ENCODE measurements at regions not wholly inside any gene's neighbourhood (a gene's known extent, or its start where the extent isn't known, plus 50 kb on each side); places are given as distances from the start of the nearest gene placed in this dataset.

DNA sequence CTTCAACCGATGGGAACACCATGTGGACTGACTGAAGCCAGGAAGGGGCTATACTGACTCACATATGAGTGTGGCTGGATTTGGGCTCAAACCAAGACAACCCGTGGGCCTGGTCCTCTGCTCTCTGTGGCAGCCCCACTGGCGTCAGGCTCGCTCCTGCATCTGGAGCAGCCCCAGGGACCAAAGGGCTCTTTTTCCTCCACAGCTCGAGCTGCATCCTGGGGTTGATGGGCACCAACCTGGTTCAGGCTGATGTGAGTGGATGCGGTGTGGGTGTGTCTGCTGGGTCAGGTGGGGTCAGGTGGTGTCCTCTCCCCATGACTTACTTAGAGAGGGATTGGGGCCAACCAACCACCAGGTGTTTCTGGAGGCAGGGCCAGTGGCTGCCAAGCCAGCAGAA, 303.0 kb upstream of the AJAP1 start:
- Histone ChIP-seq H3K36me3 (no peaks in the 10 kb centered on the region), H3K27me3 (peaks cover 0 to 12% (median 0%) of the 10 kb centered on the region in 4 donors), H3K4me1 (no peaks in the 10 kb centered on the region), H3K4me3 (no peak overlapping the region), H3K27ac (replicated peaks in 1 of 4) (no peak overlapping the region), H3K9me3 (no peaks in the 10 kb centered on the region)
- TF ChIP-seq POLR2A (IDR thresholded peaks at IDR 0.05; ENCODE audit: low read depth) (no peak), POLR2AphosphoS5 (IDR thresholded peaks at IDR 0.05) (no peak), EP300 (IDR thresholded peaks at IDR 0.05) (no peak)
- TF ChIP-seq, protein P1, sequence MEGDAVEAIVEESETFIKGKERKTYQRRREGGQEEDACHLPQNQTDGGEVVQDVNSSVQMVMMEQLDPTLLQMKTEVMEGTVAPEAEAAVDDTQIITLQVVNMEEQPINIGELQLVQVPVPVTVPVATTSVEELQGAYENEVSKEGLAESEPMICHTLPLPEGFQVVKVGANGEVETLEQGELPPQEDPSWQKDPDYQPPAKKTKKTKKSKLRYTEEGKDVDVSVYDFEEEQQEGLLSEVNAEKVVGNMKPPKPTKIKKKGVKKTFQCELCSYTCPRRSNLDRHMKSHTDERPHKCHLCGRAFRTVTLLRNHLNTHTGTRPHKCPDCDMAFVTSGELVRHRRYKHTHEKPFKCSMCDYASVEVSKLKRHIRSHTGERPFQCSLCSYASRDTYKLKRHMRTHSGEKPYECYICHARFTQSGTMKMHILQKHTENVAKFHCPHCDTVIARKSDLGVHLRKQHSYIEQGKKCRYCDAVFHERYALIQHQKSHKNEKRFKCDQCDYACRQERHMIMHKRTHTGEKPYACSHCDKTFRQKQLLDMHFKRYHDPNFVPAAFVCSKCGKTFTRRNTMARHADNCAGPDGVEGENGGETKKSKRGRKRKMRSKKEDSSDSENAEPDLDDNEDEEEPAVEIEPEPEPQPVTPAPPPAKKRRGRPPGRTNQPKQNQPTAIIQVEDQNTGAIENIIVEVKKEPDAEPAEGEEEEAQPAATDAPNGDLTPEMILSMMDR (IDR thresholded peaks at IDR 0.05) = no peak
- DNase-seq (ENCODE audit: extremely low spot score) = no peak
- 100% methylated on average over 2 of the region's 6 CpGs for WGBS
- intact Hi-C loops (cut with DNase I) = no loop called here

GRCh38 chr1:4353090-4353856, 301.1 kb upstream of the AJAP1 start:
- H3K4me1 ChIP-seq = no peaks in the 10 kb centered on the region
- no peak overlapping the region for H3K27ac ChIP-seq (replicated peaks in 1 of 4)
- no peaks in the 10 kb centered on the region for H3K9me3 ChIP-seq
- H3K4me3 ChIP-seq = no peak overlapping the region
- peaks cover 0 to 26% (median 0%) of the 10 kb centered on the region in 4 donors for H3K27me3 ChIP-seq
- DNase-seq (ENCODE audit: extremely low spot score) = no peak
- TF ChIP-seq POLR2A (IDR thresholded peaks at IDR 0.05; ENCODE audit: low read depth) = no peak
- TF ChIP-seq, protein P1 (IDR thresholded peaks at IDR 0.05) = no peak
- no peak for TF ChIP-seq POLR2AphosphoS5 (IDR thresholded peaks at IDR 0.05)
- no peak for TF ChIP-seq EP300 (IDR thresholded peaks at IDR 0.05)
- WGBS = 68% methylated on average over 7 of the region's 13 CpGs
- intact Hi-C loops (cut with DNase I) = no loop called here
- no peaks in the 10 kb centered on the region for H3K36me3 ChIP-seq

- intact Hi-C loops (cut with DNase I) = no loop called here
- Histone ChIP-seq H3K4me1 (no peaks in the 10 kb centered on the region), H3K9me3 (no peaks in the 10 kb centered on the region), H3K27ac (replicated peaks in 1 of 4) (no peak overlapping the region), H3K4me3 (no peak overlapping the region), H3K27me3 (peaks cover 0 to 40% (median 0%) of the 10 kb centered on the region in 4 donors), H3K36me3 (no peaks in the 10 kb centered on the region)
- DNase-seq (ENCODE audit: extremely low spot score) = no peak
- TF ChIP-seq POLR2A (IDR thresholded peaks at IDR 0.05; ENCODE audit: low read depth) (no peak), POLR2AphosphoS5 (IDR thresholded peaks at IDR 0.05) (no peak), EP300 (IDR thresholded peaks at IDR 0.05) (no peak)
- TF ChIP-seq, protein P1 (IDR thresholded peaks at IDR 0.05) = no peak
- 85% methylated on average over 4 of the region's 6 CpGs for WGBS
These were observed 298.6 kb upstream of the AJAP1 start for GRCh38 chr1:4355839-4356238.

DNA sequence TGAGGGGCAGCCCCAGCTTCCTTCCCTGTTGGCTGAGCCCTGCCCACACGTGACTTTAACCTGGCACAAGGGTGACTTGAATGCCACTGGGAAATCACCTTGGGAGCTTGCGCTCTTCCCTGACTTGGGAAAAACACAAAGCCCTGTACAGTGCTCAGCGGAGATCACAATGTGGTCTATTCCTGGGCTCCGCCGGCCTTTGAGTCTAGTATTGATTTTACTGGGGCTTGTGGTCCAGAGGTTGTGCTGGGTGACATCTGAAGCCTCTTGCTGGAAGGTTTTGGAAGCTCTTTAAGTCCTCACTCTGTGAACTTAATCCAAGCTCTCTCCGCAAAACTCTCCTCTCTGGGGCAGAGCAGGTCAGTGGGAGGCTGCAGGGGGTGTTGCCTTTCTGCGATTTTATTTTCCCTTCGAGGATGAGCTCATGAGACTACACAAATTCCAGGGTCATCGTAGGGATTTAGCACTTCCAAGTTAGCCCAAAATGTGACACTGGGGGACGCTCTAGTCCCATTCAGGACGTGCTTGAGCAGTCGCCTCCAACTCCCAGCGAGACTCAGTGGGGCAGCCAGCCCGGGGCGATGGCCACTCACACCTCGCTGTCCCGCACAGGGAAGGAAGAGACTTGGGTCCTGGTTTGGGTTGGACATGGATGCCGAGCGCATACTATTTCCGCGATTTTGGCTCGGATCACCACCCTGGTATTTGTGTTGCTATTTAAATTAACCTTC, 291.9 kb upstream of the AJAP1 start:
- TF ChIP-seq, protein P1 (IDR thresholded peaks at IDR 0.05) = no peak
- TF ChIP-seq POLR2A (IDR thresholded peaks at IDR 0.05; ENCODE audit: low read depth) (no peak), POLR2AphosphoS5 (IDR thresholded peaks at IDR 0.05) (no peak), EP300 (IDR thresholded peaks at IDR 0.05) (no peak)
- H3K9me3 ChIP-seq = peaks cover 0 to 5% (median 0%) of the 10 kb centered on the region in 4 donors
- 82% methylated on average over 22 of the region's 22 CpGs for WGBS
- peaks cover 0 to 55% (median 0%) of the 10 kb centered on the region in 4 donors for H3K27me3 ChIP-seq
- DNase-seq (ENCODE audit: extremely low spot score) = no peak
- intact Hi-C loops (cut with DNase I) = no loop called here
- no peaks in the 10 kb centered on the region for H3K36me3 ChIP-seq
- H3K27ac ChIP-seq (replicated peaks in 1 of 4) = no peak overlapping the region
- H3K4me3 ChIP-seq = no peak overlapping the region
- H3K4me1 ChIP-seq = no peaks in the 10 kb centered on the region
